HepG2 (cell line): ENCODE measurements at regions not wholly inside any gene's neighbourhood (a gene's known extent, or its start where the extent isn't known, plus 50 kb on each side); places are given as distances from the start of the nearest gene placed in this dataset.
A peak's percentile ranks its signal among the peaks of the same experiment; 100 is the strongest.

Source experiments
- BCL6 ChIP-seq: IDR thresholded peaks from 2 replicates; pipeline ENCODE4 v1.6.1; 2016; ENCODE audit warnings: missing genetic modification reagents, missing compliant biosample characterization
- KDM3A ChIP-seq: IDR thresholded peaks from 2 replicates; pipeline ENCODE4 v1.6.1; 2018; ENCODE audit warnings: low read depth, missing compliant biosample characterization
- PHF5A ChIP-seq: IDR thresholded peaks from one replicate; pipeline ENCODE4 v1.6.1; 2018; ENCODE audit warnings: low read depth, missing genetic modification reagents; ENCODE audit not compliant: unreplicated experiment
- ZNF33A ChIP-seq: sonication (generic); formaldehyde crosslinking; IDR thresholded peaks from 2 replicates; pipeline ENCODE4 v1.5.1; 2020; ENCODE audit warnings: missing genetic modification reagents, mild to moderate bottlenecking, moderate library complexity, borderline replicate concordance
- ZNF547 ChIP-seq: sonication (generic); formaldehyde crosslinking; IDR thresholded peaks from 2 replicates; pipeline ENCODE4 v1.5.1; 2020; ENCODE audit warnings: mild to moderate bottlenecking, missing genetic modification reagents
- TF ChIP-seq, protein P1 (sequence below): sonication (generic); formaldehyde crosslinking; IDR thresholded peaks from 2 replicates; pipeline ENCODE4 v1.5.0; 2020; ENCODE audit warnings: mild to moderate bottlenecking, missing genetic modification reagents, borderline replicate concordance
- TF ChIP-seq, protein P2 (sequence below): sonication (generic); formaldehyde crosslinking; IDR thresholded peaks from 2 replicates; pipeline ENCODE4 v1.4.0; 2020; ENCODE audit warnings: mild to moderate bottlenecking, low read depth, missing genetic modification reagents
- TF ChIP-seq, protein P3 (sequence below), 2 experiments: fragments of 450-650 bp in 1 of 2; sonication (generic) in 1 of 2; formaldehyde crosslinking; IDR thresholded peaks; 2 replicates each; pipeline versions ENCODE4 v1.5.0 to v1.8.0; 2020 to 2022; ENCODE audit warnings: mild to moderate bottlenecking in 1 of 2, missing genetic modification reagents in 1 of 2
- TF ChIP-seq, protein P4 (sequence below): sonication (generic); formaldehyde crosslinking; IDR thresholded peaks from one replicate; pipeline ENCODE4 v1.5.1; 2020; ENCODE audit warnings: mild to moderate bottlenecking, missing genetic modification reagents; ENCODE audit errors: not compliant biosample characterization

DNA sequence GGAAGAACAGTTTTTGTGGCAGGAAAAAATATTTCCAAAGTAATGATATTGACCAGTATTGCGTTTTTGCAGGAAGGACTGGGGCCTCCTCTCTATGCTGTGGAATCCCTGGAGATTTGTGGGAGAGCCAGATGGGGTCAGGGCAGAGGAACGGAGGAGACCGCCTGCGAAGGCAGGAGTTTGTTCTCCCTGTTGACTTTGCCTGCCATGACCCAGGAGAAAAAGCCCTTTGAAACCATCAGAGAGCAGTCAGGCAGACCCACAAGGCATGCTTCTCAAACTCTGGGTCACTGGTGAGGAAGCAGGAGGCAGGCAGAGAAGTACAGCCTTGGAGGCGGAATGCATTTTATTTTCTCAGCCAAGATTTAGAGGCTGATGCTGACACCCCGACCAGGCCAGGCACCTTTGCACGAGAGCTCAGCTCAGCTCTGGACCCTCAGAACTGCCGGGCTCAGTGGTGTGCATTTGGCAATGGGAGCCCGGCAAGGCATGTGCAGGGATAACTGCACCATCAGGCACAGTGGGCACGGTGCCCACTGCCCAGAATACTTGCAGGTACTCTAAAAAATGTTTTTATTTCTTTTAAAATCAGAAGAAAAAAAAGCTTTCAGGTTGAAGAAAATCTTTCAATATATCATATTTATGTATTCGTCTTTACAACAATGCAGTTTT, 410.4 kb downstream of the RPS24 start (continued):
- TF ChIP-seq, protein P1, sequence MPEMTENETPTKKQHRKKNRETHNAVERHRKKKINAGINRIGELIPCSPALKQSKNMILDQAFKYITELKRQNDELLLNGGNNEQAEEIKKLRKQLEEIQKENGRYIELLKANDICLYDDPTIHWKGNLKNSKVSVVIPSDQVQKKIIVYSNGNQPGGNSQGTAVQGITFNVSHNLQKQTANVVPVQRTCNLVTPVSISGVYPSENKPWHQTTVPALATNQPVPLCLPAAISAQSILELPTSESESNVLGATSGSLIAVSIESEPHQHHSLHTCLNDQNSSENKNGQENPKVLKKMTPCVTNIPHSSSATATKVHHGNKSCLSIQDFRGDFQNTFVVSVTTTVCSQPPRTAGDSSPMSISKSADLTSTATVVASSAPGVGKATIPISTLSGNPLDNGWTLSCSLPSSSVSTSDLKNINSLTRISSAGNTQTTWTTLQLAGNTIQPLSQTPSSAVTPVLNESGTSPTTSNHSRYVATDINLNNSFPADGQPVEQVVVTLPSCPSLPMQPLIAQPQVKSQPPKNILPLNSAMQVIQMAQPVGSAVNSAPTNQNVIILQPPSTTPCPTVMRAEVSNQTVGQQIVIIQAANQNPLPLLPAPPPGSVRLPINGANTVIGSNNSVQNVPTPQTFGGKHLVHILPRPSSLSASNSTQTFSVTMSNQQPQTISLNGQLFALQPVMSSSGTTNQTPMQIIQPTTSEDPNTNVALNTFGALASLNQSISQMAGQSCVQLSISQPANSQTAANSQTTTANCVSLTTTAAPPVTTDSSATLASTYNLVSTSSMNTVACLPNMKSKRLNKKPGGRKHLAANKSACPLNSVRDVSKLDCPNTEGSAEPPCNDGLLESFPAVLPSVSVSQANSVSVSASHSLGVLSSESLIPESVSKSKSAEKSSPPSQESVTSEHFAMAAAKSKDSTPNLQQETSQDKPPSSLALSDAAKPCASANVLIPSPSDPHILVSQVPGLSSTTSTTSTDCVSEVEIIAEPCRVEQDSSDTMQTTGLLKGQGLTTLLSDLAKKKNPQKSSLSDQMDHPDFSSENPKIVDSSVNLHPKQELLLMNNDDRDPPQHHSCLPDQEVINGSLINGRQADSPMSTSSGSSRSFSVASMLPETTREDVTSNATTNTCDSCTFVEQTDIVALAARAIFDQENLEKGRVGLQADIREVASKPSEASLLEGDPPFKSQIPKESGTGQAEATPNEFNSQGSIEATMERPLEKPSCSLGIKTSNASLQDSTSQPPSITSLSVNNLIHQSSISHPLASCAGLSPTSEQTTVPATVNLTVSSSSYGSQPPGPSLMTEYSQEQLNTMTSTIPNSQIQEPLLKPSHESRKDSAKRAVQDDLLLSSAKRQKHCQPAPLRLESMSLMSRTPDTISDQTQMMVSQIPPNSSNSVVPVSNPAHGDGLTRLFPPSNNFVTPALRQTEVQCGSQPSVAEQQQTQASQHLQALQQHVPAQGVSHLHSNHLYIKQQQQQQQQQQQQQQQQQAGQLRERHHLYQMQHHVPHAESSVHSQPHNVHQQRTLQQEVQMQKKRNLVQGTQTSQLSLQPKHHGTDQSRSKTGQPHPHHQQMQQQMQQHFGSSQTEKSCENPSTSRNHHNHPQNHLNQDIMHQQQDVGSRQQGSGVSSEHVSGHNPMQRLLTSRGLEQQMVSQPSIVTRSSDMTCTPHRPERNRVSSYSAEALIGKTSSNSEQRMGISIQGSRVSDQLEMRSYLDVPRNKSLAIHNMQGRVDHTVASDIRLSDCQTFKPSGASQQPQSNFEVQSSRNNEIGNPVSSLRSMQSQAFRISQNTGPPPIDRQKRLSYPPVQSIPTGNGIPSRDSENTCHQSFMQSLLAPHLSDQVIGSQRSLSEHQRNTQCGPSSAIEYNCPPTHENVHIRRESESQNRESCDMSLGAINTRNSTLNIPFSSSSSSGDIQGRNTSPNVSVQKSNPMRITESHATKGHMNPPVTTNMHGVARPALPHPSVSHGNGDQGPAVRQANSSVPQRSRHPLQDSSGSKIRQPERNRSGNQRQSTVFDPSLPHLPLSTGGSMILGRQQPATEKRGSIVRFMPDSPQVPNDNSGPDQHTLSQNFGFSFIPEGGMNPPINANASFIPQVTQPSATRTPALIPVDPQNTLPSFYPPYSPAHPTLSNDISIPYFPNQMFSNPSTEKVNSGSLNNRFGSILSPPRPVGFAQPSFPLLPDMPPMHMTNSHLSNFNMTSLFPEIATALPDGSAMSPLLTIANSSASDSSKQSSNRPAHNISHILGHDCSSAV (CRISPR knock-in tag) = no peak
- TF ChIP-seq, protein P2, sequence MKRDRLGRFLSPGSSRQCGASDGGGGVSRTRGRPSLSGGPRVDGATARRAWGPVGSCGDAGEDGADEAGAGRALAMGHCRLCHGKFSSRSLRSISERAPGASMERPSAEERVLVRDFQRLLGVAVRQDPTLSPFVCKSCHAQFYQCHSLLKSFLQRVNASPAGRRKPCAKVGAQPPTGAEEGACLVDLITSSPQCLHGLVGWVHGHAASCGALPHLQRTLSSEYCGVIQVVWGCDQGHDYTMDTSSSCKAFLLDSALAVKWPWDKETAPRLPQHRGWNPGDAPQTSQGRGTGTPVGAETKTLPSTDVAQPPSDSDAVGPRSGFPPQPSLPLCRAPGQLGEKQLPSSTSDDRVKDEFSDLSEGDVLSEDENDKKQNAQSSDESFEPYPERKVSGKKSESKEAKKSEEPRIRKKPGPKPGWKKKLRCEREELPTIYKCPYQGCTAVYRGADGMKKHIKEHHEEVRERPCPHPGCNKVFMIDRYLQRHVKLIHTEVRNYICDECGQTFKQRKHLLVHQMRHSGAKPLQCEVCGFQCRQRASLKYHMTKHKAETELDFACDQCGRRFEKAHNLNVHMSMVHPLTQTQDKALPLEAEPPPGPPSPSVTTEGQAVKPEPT (CRISPR knock-in tag) = no peak
- TF ChIP-seq BCL6 (CRISPR knock-in tag) (peak; percentile 59), ZNF33A (CRISPR knock-in tag) (no peak), PHF5A (no peak), ZNF547 (CRISPR knock-in tag) (no peak), KDM3A (CRISPR knock-in tag) (no peak)
- TF ChIP-seq, protein P3, sequence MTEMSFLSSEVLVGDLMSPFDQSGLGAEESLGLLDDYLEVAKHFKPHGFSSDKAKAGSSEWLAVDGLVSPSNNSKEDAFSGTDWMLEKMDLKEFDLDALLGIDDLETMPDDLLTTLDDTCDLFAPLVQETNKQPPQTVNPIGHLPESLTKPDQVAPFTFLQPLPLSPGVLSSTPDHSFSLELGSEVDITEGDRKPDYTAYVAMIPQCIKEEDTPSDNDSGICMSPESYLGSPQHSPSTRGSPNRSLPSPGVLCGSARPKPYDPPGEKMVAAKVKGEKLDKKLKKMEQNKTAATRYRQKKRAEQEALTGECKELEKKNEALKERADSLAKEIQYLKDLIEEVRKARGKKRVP (CRISPR knock-in tag; IDR thresholded peaks at IDR 0.05) = no peak
- TF ChIP-seq, protein P4, sequence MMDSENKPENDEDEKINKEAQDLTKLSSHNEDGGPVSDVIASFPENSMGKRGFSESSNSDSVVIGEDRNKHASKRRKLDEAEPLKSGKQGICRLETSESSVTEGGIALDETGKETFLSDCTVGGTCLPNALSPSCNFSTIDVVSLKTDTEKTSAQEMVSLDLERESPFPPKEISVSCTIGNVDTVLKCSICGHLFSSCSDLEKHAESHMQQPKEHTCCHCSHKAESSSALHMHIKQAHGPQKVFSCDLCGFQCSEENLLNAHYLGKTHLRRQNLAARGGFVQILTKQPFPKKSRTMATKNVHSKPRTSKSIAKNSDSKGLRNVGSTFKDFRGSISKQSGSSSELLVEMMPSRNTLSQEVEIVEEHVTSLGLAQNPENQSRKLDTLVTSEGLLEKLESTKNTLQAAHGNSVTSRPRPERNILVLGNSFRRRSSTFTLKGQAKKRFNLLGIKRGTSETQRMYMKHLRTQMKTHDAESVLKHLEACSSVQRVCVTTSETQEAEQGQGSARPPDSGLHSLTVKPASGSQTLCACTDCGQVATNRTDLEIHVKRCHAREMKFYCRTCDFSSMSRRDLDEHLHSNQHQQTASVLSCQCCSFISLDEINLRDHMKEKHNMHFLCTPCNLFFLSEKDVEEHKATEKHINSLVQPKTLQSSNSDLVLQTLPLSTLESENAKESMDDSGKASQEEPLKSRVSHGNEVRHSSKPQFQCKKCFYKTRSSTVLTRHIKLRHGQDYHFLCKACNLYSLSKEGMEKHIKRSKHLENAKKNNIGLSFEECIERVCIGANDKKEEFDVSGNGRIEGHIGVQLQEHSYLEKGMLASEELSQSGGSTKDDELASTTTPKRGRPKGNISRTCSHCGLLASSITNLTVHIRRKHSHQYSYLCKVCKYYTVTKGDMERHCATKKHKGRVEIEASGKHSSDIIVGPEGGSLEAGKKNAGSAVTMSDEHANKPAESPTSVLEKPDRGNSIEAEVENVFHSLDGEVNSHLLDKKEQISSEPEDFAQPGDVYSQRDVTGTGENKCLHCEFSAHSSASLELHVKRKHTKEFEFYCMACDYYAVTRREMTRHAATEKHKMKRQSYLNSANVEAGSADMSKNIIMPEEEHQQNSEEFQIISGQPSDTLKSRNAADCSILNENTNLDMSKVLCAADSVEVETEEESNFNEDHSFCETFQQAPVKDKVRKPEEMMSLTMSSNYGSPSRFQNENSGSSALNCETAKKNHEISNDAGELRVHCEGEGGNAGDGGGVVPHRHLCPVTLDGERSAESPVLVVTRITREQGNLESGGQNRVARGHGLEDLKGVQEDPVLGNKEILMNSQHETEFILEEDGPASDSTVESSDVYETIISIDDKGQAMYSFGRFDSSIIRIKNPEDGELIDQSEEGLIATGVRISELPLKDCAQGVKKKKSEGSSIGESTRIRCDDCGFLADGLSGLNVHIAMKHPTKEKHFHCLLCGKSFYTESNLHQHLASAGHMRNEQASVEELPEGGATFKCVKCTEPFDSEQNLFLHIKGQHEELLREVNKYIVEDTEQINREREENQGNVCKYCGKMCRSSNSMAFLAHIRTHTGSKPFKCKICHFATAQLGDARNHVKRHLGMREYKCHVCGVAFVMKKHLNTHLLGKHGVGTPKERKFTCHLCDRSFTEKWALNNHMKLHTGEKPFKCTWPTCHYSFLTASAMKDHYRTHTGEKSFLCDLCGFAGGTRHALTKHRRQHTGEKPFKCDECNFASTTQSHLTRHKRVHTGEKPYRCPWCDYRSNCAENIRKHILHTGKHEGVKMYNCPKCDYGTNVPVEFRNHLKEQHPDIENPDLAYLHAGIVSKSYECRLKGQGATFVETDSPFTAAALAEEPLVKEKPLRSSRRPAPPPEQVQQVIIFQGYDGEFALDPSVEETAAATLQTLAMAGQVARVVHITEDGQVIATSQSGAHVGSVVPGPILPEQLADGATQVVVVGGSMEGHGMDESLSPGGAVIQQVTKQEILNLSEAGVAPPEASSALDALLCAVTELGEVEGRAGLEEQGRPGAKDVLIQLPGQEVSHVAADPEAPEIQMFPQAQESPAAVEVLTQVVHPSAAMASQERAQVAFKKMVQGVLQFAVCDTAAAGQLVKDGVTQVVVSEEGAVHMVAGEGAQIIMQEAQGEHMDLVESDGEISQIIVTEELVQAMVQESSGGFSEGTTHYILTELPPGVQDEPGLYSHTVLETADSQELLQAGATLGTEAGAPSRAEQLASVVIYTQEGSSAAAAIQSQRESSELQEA (CRISPR knock-in tag) = no peak
